ENCODE measurements at regions not wholly inside any gene's neighbourhood (a gene's known extent, or its start where the extent isn't known, plus 50 kb on each side); places are given as distances from the start of the nearest gene placed in this dataset.
A peak's percentile ranks its signal among the peaks of the same experiment; 100 is the strongest.

DNA sequence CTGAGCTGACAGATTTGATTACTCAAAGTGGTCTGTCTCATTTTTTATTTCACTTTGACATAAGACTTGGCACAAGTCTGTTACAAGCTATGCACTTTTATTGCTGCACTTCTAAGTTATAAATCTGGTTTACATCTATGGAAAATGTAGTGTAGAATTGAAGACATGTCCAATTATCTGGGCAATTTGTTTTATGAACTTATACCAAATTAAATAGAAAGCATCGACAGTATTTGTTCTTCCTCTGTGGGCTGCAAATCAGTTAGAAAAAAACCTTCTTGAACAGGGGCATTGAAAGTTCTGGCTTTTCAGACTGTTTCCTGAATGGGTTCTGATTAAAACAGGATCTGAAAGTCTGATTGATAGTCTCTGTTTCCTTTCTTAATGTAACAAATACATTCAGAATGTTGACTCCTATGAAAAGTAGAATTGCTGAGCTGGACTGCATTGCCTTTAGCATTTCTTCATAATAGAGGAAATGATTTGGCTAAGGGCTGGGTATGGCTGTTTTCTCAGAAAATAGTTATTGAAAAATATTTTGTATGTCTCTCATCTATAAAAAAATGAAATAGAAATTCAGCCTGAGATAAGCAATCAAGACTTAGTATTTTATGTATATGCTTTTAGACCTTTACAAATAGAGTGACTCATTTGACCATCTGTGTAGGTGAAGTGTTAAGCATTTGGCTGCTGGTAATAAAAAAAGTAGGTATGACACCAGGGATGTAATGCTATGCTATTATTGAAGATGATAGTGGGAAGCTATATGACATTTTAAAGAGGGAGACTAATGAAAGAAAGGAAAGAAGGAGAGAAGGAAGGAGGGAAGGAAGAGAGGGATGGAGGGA is 210.9 kb upstream of the SPRY2 start:
- Histone ChIP-seq H3K9me3 (no peaks in the 10 kb centered on the region), H3K4me3 (no peak overlapping the region), H3K4me1 (peaks cover 2 to 12% (median 6%) of the 10 kb centered on the region in 4 donors), H3K27me3 (no peaks in the 10 kb centered on the region), H3K36me3 (no peaks in the 10 kb centered on the region), H3K27ac (peak overlapping the region in 2 of 4 donors; percentile 28 to 31)
- no peak for DNase-seq
- TF ChIP-seq EP300 (IDR thresholded peaks at IDR 0.05), result no peak
- no peak for TF ChIP-seq POLR2AphosphoS5 (IDR thresholded peaks at IDR 0.05)
- no peak for TF ChIP-seq POLR2A (IDR thresholded peaks at IDR 0.05)
- TF ChIP-seq, protein P1, sequence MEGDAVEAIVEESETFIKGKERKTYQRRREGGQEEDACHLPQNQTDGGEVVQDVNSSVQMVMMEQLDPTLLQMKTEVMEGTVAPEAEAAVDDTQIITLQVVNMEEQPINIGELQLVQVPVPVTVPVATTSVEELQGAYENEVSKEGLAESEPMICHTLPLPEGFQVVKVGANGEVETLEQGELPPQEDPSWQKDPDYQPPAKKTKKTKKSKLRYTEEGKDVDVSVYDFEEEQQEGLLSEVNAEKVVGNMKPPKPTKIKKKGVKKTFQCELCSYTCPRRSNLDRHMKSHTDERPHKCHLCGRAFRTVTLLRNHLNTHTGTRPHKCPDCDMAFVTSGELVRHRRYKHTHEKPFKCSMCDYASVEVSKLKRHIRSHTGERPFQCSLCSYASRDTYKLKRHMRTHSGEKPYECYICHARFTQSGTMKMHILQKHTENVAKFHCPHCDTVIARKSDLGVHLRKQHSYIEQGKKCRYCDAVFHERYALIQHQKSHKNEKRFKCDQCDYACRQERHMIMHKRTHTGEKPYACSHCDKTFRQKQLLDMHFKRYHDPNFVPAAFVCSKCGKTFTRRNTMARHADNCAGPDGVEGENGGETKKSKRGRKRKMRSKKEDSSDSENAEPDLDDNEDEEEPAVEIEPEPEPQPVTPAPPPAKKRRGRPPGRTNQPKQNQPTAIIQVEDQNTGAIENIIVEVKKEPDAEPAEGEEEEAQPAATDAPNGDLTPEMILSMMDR (IDR thresholded peaks at IDR 0.05), result no peak
- WGBS, 2 donors, result 1 to 3% methylated on average over 1 of the region's 1 CpG
- intact Hi-C loops (cut with DNase I), result no loop called here

DNA sequence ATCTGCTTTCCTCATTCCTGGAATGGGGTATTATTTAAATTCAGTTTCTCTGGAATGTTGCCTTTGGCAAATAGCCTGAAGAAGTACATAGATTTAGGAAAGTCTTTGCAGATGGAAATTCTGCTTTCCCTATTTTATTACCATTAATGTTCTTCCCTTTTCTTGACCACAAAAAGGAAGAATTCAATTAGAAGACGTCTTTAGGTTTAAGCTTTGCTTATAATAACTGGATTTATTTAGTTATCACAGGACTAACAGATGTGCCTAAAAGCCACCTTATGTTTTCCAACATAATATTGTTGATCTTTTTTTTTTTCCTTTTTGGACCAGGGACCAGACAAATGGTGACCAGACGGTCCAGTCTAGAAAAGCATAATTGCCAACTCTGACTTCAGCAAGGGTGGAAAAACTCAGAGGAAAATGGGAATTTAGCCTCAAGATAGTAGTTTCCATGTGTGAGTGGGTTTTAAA is 210.1 kb upstream of the SPRY2 start:
- H3K27ac ChIP-seq, result no peak overlapping the region
- DNase-seq, result no peak
- H3K4me3 ChIP-seq, result no peak overlapping the region
- no peaks in the 10 kb centered on the region for H3K9me3 ChIP-seq
- no peaks in the 10 kb centered on the region for H3K36me3 ChIP-seq
- 62 to 68% methylated on average over 2 of the region's 2 CpGs for WGBS, 2 donors
- intact Hi-C loops (cut with DNase I), result no loop called here
- TF ChIP-seq, protein P1 (IDR thresholded peaks at IDR 0.05), result no peak
- no peak for TF ChIP-seq EP300 (IDR thresholded peaks at IDR 0.05)
- no peak for TF ChIP-seq POLR2A (IDR thresholded peaks at IDR 0.05)
- no peak for TF ChIP-seq POLR2AphosphoS5 (IDR thresholded peaks at IDR 0.05)
- H3K27me3 ChIP-seq, result no peaks in the 10 kb centered on the region
- peaks cover 2 to 12% (median 6%) of the 10 kb centered on the region in 4 donors for H3K4me1 ChIP-seq

DNA sequence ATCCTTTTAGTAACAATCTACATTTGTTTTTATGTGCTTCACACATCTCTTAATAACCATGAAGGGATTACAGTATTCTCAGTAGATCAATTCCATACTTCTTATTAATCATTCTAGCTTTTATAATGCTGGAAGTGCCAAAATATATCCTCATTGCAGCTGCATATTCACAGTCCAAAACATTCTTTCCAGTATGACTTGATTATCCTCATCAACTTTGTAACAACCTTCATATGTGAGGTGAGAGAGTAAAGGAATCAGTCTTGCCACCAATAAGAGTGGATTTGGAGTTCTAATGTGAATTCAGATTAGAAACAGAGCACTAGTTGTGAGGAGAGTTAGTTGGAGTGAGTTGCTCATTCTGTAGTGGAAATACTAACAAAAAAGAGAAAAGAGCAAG is 208.0 kb upstream of the SPRY2 start:
- H3K27me3 ChIP-seq, result no peaks in the 10 kb centered on the region
- H3K9me3 ChIP-seq, result no peaks in the 10 kb centered on the region
- TF ChIP-seq, protein P1 (IDR thresholded peaks at IDR 0.05), result no peak
- no peak for TF ChIP-seq POLR2AphosphoS5 (IDR thresholded peaks at IDR 0.05)
- no peak for TF ChIP-seq POLR2A (IDR thresholded peaks at IDR 0.05)
- no peak for TF ChIP-seq EP300 (IDR thresholded peaks at IDR 0.05)
- H3K36me3 ChIP-seq, result no peaks in the 10 kb centered on the region
- H3K4me1 ChIP-seq, result peaks cover 2 to 12% (median 6%) of the 10 kb centered on the region in 4 donors
- H3K27ac ChIP-seq, result peak overlapping the region in 1 of 4 donors; percentile 17
- DNase-seq, result no peak
- intact Hi-C loops (cut with DNase I), result no loop called here
- no peak overlapping the region for H3K4me3 ChIP-seq

DNA sequence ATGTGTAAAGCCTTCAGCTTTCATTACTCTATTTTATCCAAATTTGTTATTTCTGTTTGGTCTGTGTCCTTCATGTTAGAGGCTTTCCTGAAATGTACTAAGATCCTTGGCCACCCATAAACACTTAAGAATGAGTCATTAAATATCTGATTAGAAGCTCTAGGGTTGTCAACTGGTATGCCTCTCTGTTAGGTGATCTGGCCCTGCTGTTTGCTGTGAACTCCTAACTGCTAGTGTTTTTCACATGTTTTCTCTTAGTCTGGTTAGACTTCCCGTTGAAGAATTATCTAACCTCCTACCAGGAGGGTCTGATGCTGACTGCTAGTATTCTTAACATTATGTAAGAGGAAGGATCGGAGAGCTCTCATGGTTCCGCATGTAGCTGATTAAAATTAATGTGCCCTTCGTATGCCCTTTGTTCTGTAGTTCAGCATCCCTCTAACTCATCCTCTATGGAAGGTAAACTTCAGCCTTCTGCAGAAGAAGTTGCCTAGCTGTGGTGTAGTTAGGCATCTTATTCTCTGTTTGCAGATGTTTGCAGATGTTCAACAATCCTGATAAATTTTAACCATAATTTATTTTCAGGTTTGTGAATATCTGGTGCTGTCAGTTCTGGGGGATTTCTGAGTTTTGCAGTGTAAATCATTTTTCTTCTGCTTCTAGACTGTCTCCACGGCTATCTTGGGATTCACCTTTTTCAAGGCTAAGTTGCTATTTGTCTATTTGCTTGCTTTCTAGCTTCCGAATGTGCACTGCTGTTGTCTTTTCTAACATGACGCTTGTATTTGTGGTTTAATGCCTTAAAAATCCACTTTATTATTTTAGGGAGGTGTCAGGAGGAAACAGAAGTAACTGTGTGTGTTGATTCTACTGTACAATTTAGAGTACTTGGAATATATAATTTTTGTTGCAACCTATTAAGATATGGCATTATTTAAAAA is 207.2 kb upstream of the SPRY2 start:
- Histone ChIP-seq H3K4me3 (no peak overlapping the region), H3K9me3 (no peaks in the 10 kb centered on the region), H3K27me3 (no peaks in the 10 kb centered on the region), H3K27ac (peak overlapping the region in 1 of 4 donors; percentile 8), H3K4me1 (peaks cover 2 to 12% (median 6%) of the 10 kb centered on the region in 4 donors), H3K36me3 (no peaks in the 10 kb centered on the region)
- DNase-seq, result no peak
- intact Hi-C loops (cut with DNase I), result no loop called here
- WGBS, 2 donors, result 78 to 80% methylated on average over 7 of the region's 7 CpGs
- TF ChIP-seq POLR2A (IDR thresholded peaks at IDR 0.05) (no peak), POLR2AphosphoS5 (IDR thresholded peaks at IDR 0.05) (no peak), EP300 (IDR thresholded peaks at IDR 0.05) (no peak)
- TF ChIP-seq, protein P1 (IDR thresholded peaks at IDR 0.05), result no peak

Measured in sigmoid colon (tissue), 6 donors.